K562 (cell line): ENCODE measurements at regions not wholly inside any gene's neighbourhood (a gene's known extent, or its start where the extent isn't known, plus 50 kb on each side); places are given as distances from the start of the nearest gene placed in this dataset.

Experiments
- EZH2 ChIP-seq: IDR thresholded peaks from 2 replicates; pipeline ENCODE4 v1.6.1; 2012; ENCODE audit warnings: low read depth, mild to moderate bottlenecking, inconsistent platforms, low read length, borderline replicate concordance
- TF ChIP-seq, protein P1 (sequence below): fragments of 250-450 bp; sonication (Bioruptor Pico); IDR thresholded peaks from 2 replicates; pipeline ENCODE4 v1.5.0; 2021; ENCODE audit warnings: mild to moderate bottlenecking, borderline replicate concordance
- TF ChIP-seq, protein P2 (sequence below): sonication (generic); formaldehyde crosslinking; IDR thresholded peaks from 2 replicates; pipeline ENCODE4 v1.8.1; 2023; ENCODE audit warnings: missing genetic modification reagents, mild to moderate bottlenecking, borderline replicate concordance

DNA sequence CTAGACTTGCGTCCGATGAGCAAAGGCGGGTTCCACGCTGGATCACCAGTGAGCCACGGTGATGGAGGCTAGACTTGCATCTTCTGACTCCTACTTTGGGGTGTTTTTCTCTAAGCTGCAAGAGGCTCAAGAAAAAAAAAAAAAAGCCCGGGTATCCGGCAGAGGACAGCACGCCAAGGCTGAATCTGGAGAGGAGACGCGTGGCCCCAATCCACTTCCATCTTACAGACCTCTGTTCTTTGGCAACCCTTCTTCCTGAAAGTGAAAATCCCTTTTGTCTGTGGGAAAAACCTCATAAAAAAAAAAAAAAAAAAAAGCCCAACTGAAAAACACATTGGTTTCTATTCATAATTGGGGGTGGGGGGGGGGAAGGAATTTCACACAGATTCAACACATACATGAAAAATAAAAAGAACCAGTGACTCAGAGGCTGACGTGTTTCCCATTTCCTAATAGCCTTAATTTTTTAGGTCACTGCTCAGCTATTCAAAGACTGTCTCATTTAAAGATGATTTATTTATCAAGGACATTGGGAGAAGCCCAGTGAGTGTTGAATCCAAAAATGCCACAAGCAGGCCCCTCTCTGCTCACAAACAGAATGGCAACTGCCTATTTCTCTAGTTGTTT lies 258.3 kb downstream of the FOXL1 start (continued):
- TF ChIP-seq, protein P1, sequence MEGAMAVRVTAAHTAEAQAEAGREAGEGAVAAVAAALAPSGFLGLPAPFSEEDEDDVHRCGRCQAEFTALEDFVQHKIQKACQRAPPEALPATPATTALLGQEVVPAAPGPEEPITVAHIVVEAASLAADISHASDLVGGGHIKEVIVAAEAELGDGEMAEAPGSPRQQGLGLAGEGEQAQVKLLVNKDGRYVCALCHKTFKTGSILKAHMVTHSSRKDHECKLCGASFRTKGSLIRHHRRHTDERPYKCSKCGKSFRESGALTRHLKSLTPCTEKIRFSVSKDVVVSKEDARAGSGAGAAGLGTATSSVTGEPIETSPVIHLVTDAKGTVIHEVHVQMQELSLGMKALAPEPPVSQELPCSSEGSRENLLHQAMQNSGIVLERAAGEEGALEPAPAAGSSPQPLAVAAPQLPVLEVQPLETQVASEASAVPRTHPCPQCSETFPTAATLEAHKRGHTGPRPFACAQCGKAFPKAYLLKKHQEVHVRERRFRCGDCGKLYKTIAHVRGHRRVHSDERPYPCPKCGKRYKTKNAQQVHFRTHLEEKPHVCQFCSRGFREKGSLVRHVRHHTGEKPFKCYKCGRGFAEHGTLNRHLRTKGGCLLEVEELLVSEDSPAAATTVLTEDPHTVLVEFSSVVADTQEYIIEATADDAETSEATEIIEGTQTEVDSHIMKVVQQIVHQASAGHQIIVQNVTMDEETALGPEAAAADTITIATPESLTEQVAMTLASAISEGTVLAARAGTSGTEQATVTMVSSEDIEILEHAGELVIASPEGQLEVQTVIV (CRISPR knock-in tag): no peak
- TF ChIP-seq, protein P2, sequence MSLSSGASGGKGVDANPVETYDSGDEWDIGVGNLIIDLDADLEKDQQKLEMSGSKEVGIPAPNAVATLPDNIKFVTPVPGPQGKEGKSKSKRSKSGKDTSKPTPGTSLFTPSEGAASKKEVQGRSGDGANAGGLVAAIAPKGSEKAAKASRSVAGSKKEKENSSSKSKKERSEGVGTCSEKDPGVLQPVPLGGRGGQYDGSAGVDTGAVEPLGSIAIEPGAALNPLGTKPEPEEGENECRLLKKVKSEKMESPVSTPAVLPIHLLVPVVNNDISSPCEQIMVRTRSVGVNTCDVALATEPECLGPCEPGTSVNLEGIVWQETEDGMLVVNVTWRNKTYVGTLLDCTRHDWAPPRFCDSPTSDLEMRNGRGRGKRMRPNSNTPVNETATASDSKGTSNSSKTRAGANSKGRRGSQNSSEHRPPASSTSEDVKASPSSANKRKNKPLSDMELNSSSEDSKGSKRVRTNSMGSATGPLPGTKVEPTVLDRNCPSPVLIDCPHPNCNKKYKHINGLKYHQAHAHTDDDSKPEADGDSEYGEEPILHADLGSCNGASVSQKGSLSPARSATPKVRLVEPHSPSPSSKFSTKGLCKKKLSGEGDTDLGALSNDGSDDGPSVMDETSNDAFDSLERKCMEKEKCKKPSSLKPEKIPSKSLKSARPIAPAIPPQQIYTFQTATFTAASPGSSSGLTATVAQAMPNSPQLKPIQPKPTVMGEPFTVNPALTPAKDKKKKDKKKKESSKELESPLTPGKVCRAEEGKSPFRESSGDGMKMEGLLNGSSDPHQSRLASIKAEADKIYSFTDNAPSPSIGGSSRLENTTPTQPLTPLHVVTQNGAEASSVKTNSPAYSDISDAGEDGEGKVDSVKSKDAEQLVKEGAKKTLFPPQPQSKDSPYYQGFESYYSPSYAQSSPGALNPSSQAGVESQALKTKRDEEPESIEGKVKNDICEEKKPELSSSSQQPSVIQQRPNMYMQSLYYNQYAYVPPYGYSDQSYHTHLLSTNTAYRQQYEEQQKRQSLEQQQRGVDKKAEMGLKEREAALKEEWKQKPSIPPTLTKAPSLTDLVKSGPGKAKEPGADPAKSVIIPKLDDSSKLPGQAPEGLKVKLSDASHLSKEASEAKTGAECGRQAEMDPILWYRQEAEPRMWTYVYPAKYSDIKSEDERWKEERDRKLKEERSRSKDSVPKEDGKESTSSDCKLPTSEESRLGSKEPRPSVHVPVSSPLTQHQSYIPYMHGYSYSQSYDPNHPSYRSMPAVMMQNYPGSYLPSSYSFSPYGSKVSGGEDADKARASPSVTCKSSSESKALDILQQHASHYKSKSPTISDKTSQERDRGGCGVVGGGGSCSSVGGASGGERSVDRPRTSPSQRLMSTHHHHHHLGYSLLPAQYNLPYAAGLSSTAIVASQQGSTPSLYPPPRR (CRISPR knock-in tag): no peak
- TF ChIP-seq EZH2: no peak
- TF ChIP-seq, all 486 proteins: peak for 0
